ENCODE measurements at regions not wholly inside any gene's neighbourhood (a gene's known extent, or its start where the extent isn't known, plus 50 kb on each side); places are given as distances from the start of the nearest gene placed in this dataset.

- H3K27me3 ChIP-seq, result no peaks in the 10 kb centered on the region
- intact Hi-C loops (cut with DNase I), result loop anchor here in 2 of 10 donors (10.0 kb wide), 1 partner anchor 615 kb away; no protein-coding TSS in a partner anchor
- H3K4me1 ChIP-seq, result no peaks in the 10 kb centered on the region
- no peak overlapping the region for H3K4me3 ChIP-seq
- no peak for TF ChIP-seq CTCF (IDR thresholded peaks at IDR 0.05)
- DNase-seq (no peak), ATAC-seq (no peak)
- H3K9me3 ChIP-seq, result no peaks in the 10 kb centered on the region
- H3K36me3 ChIP-seq, result no peaks in the 10 kb centered on the region
- WGBS, 2 donors, result 83 to 87% methylated on average over 9 of the region's 9 CpGs
- H3K27ac ChIP-seq, result no peak overlapping the region
These were observed 50.0 kb upstream of the GLIS3 start for GRCh38 chr9:4349816-4350418.
